ENCODE measurements at regions not wholly inside any gene's neighbourhood (a gene's known extent, or its start where the extent isn't known, plus 50 kb on each side); places are given as distances from the start of the nearest gene placed in this dataset.
A peak's percentile ranks its signal among the peaks of the same experiment; 100 is the strongest.

GRCh38 chr13:50671497-50671850 lies 172.0 kb downstream of the DLEU7 start:
- no peak for DNase-seq

GRCh38 chr13:50672025-50672424 lies 171.5 kb downstream of the DLEU7 start:
- DNase-seq: no peak

- no peak for DNase-seq
Observed at GRCh38 chr13:50675651-50676050, 167.8 kb downstream of the DLEU7 start.

GRCh38 chr13:50676602-50677001 lies 166.9 kb downstream of the DLEU7 start:
- DNase-seq: no peak

- no peak for DNase-seq
Observed at GRCh38 chr13:50677258-50677657, 166.2 kb downstream of the DLEU7 start.

GRCh38 chr13:50677687-50678463 lies 165.6 kb downstream of the DLEU7 start:
- DNase-seq: peak in 41 of 58 donors; percentile 4 to 85 (median 45)

GRCh38 chr13:50678464-50679162 lies 164.9 kb downstream of the DLEU7 start:
- DNase-seq: no peak

- no peak for DNase-seq
Observed at GRCh38 chr13:50679321-50679720, 164.2 kb downstream of the DLEU7 start.

- DNase-seq: no peak
Observed at GRCh38 chr13:50682002-50682401, 161.5 kb downstream of the DLEU7 start.

GRCh38 chr13:50682966-50683365 lies 160.5 kb downstream of the DLEU7 start:
- DNase-seq: peak in 6 of 58 donors; percentile 21 to 53 (median 28)

GRCh38 chr13:50684366-50684765 lies 159.1 kb downstream of the DLEU7 start:
- DNase-seq: peak in 19 of 58 donors; percentile 6 to 59 (median 22)

- peak in 51 of 58 donors; percentile 5 to 90 (median 62) for DNase-seq
Observed at GRCh38 chr13:50685491-50685890, 158.0 kb downstream of the DLEU7 start.

- DNase-seq: no peak
Observed at GRCh38 chr13:50685956-50686355, 157.5 kb downstream of the DLEU7 start.

- DNase-seq: no peak
Observed at GRCh38 chr13:50686551-50686950, 156.9 kb downstream of the DLEU7 start.

- DNase-seq: no peak
Observed at GRCh38 chr13:50687545-50687944, 155.9 kb downstream of the DLEU7 start.

GRCh38 chr13:50690006-50690405 lies 153.5 kb downstream of the DLEU7 start:
- DNase-seq: no peak

- no peak for DNase-seq
Observed at GRCh38 chr13:50691176-50691680, 152.3 kb downstream of the DLEU7 start.

- DNase-seq: no peak
Observed at GRCh38 chr13:50691681-50692263, 151.7 kb downstream of the DLEU7 start.

- DNase-seq: no peak
Observed at GRCh38 chr13:50692396-50692915, 151.0 kb downstream of the DLEU7 start.

GRCh38 chr13:50693727-50694126 lies 149.8 kb downstream of the DLEU7 start:
- no peak for DNase-seq

GRCh38 chr13:50697746-50698539 lies 145.5 kb downstream of the DLEU7 start:
- DNase-seq: no peak

Data from anterior cingulate cortex (tissue), 58 donors.